ENCODE measurements at regions not wholly inside any gene's neighbourhood (a gene's known extent, or its start where the extent isn't known, plus 50 kb on each side); places are given as distances from the start of the nearest gene placed in this dataset.

DNA sequence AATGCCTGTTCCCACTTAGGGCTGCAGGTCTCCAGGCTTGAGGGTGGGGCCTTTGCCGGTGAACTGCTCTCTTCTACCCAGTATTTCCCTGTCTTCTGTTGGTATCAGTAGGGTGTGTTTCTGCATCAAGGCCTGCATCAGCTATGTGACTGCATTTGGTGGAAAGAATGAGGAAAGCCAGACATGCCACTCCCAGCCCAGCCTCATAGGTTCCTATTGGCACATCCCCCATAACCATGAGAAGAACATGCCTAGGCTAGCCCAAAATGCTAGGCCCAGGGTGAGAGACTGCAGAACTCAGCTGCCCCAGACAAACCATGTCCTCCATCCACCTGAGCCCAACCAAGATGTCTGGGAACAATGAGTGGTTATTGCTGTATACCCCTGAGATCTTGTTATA, 380.3 kb upstream of the ADARB2 start:
- Histone ChIP-seq H3K4ac (ENCODE audit: low read depth, low read length) (no peak overlapping the region), H3K4me1 (ENCODE audit: insufficient read depth, low read length) (no peaks in the 10 kb centered on the region; the same call in 1 of the 2 replicates), H3K9ac (ENCODE audit: extremely low read depth, insufficient read length, low read length) (no peak overlapping the region), H4K5ac (ENCODE audit: insufficient read length, low read depth, low read length) (no peak overlapping the region), H3K56ac (ENCODE audit: insufficient read length, low read depth, low read length) (no peak overlapping the region), H2BK12ac (ENCODE audit: insufficient read length, low read depth, low read length) (no peak overlapping the region), H3K27me3 (ENCODE audit: insufficient read depth, low read length) (no peaks in the 10 kb centered on the region), H3T11ph (ENCODE audit: low read length) (no peak overlapping the region), H2BK15ac (ENCODE audit: low read depth, low read length) (no peak overlapping the region), H2AFZ (ENCODE audit: low read length) (no peak overlapping the region), H2AK5ac (ENCODE audit: insufficient read length, low read length) (no peak overlapping the region), H2BK120ac (ENCODE audit: low read depth, low read length, poor library complexity, severe bottlenecking) (no peak overlapping the region), H4K8ac (replicated peaks; ENCODE audit: insufficient read length, low read depth, low read length) (no peak overlapping the region), H2BK5ac (ENCODE audit: insufficient read length, low read length) (no peak overlapping the region), H3K23me2 (ENCODE audit: insufficient read length, low read depth, low read length, poor library complexity, severe bottlenecking) (no peaks in the 10 kb centered on the region), H3K27ac (ENCODE audit: insufficient read length, low read depth, low read length) (no peak overlapping the region), H4K91ac (ENCODE audit: insufficient read length, low read depth, low read length) (no peak overlapping the region), H3K18ac (ENCODE audit: insufficient read length, low read depth, low read length) (no peak overlapping the region), H3K9me3 (ENCODE audit: control insufficient read depth, low read depth, low read length) (no peaks in the 10 kb centered on the region), H3K23ac (ENCODE audit: insufficient read length, low read depth, low read length) (no peak overlapping the region), H2BK20ac (ENCODE audit: low read depth, low read length, poor library complexity, severe bottlenecking) (no peak overlapping the region), H3K14ac (ENCODE audit: insufficient read depth, low read length) (no peak overlapping the region), H3K79me1 (ENCODE audit: insufficient read depth, low read depth, low read length, poor library complexity, severe bottlenecking) (no peaks in the 10 kb centered on the region), H3K4me2 (ENCODE audit: insufficient read depth, insufficient read length, low read length) (no peak overlapping the region), H3K79me2 (ENCODE audit: insufficient read depth, low read length) (no peaks in the 10 kb centered on the region), H4K20me1 (ENCODE audit: control insufficient read depth, insufficient read depth, insufficient read length) (no peaks in the 10 kb centered on the region)
- H3K4me3 Mint-ChIP-seq: no peak overlapping the region
- no CpG with 5 or more reads among the region's 1 CpG for WGBS (ENCODE audit: extremely low coverage, insufficient read length, low lambda C conversion rate)
- peaks cover 19% of the 10 kb centered on the region in 2 experiments for H3K9me3 Mint-ChIP-seq
- DNase-seq: no peak
- H3K36me3 Mint-ChIP-seq (ENCODE audit: insufficient read depth in 1 of 3, low read depth in 3 of 3): peaks cover 3 to 11% (median 9%) of the 10 kb centered on the region in 3 experiments; a peak in 4 of 7 replicates
- peaks cover 3 to 6% of the 10 kb centered on the region in 2 experiments for H3K4me1 Mint-ChIP-seq
- H3K27me3 Mint-ChIP-seq (ENCODE audit: low read depth): peaks cover 3% of the 10 kb centered on the region
- TF ChIP-seq, protein P1, sequence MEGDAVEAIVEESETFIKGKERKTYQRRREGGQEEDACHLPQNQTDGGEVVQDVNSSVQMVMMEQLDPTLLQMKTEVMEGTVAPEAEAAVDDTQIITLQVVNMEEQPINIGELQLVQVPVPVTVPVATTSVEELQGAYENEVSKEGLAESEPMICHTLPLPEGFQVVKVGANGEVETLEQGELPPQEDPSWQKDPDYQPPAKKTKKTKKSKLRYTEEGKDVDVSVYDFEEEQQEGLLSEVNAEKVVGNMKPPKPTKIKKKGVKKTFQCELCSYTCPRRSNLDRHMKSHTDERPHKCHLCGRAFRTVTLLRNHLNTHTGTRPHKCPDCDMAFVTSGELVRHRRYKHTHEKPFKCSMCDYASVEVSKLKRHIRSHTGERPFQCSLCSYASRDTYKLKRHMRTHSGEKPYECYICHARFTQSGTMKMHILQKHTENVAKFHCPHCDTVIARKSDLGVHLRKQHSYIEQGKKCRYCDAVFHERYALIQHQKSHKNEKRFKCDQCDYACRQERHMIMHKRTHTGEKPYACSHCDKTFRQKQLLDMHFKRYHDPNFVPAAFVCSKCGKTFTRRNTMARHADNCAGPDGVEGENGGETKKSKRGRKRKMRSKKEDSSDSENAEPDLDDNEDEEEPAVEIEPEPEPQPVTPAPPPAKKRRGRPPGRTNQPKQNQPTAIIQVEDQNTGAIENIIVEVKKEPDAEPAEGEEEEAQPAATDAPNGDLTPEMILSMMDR (conservative IDR thresholded peaks at IDR 0.05): no peak
- H3K27ac Mint-ChIP-seq: no peak overlapping the region
